H1 (cell line): ENCODE measurements at regions not wholly inside any gene's neighbourhood (a gene's known extent, or its start where the extent isn't known, plus 50 kb on each side); places are given as distances from the start of the nearest gene placed in this dataset.

Source experiments
- CTCF ChIA-PET: fragments of 300-600 bp; sonication (Branson Sonifier 250); formaldehyde crosslinking; loops from one replicate; lab custom pipeline; 2021; ENCODE audit not compliant: partially characterized antibody; lab: Charles Lee
- POLR2A ChIA-PET: fragments of 300-600 bp; sonication (Branson Sonifier 250); formaldehyde crosslinking; loops from one replicate; lab custom pipeline; 2021; ENCODE audit warnings: inconsistent platforms; ENCODE audit not compliant: partially characterized antibody; lab: Charles Lee
- DNase-seq, 2 experiments: peaks; one replicate each; pipeline versions ENCODE4 v3.0.0 to v3.0.0-alpha.2; 2010 to 2022; ENCODE audit warnings: low spot score in 2 of 2, low read depth in 1 of 2, mixed read lengths in 1 of 2
- FAIRE-seq: peaks from 2 replicates; lab custom pipeline; 2011; peaks lifted over from hg19 to GRCh38; lab: Jason Lieb, UNC
- H2AFZ ChIP-seq: 2 replicates; pipeline ENCODE4 v1.8.1; 2012; ENCODE audit warnings: low read length, inconsistent platforms
- H2AK5ac ChIP-seq: 2 replicates; pipeline ENCODE4 v1.6.1; 2013; ENCODE audit warnings: low read depth, low read length
- H2BK120ac ChIP-seq: replicated peaks from 2 replicates; pipeline ENCODE3; 2013; ENCODE audit warnings: low read depth, low read length, inconsistent platforms
- H2BK12ac ChIP-seq: 2 replicates; pipeline ENCODE4 v1.6.1; 2013; ENCODE audit warnings: low read depth, low read length
- H2BK15ac ChIP-seq: 2 replicates; pipeline ENCODE4 v1.6.1; 2013; ENCODE audit warnings: low read length
- H2BK20ac ChIP-seq: 2 replicates; pipeline ENCODE4 v1.6.1; 2013; ENCODE audit warnings: low read length
- H2BK5ac ChIP-seq: 2 replicates; pipeline ENCODE4 v1.6.1; 2013; ENCODE audit warnings: low read depth, low read length
- H3K14ac ChIP-seq: 2 replicates; pipeline ENCODE4 v1.6.1; 2013; ENCODE audit warnings: inconsistent platforms; ENCODE audit not compliant: insufficient read length
- H3K18ac ChIP-seq: 2 replicates; pipeline ENCODE4 v1.6.1; 2013; ENCODE audit warnings: low read length; ENCODE audit errors: extremely low read depth
- H3K23ac ChIP-seq: 2 replicates; pipeline ENCODE4 v1.6.1; 2013; ENCODE audit warnings: inconsistent platforms; ENCODE audit not compliant: insufficient read length
- H3K23me2 ChIP-seq: 2 replicates; pipeline ENCODE4 v1.6.1; 2013; ENCODE audit warnings: low read depth, low read length
- H3K27ac ChIP-seq: 2 replicates; pipeline ENCODE4 v1.6.1; 2011; ENCODE audit warnings: low read depth, low read length, inconsistent platforms
- H3K27me3 ChIP-seq, 4 experiments: replicated peaks in 1 of 4; 1 replicate in 1 of 4; 2 replicates in 3 of 4; pipeline versions ENCODE4 v1.6.1 to v1.8.1; 2011 to 2013; ENCODE audit warnings: low read length in 3 of 4, mild to moderate bottlenecking in 3 of 4, inconsistent platforms in 2 of 4, mixed read lengths in 2 of 4, moderate library complexity in 1 of 4; ENCODE audit not compliant: control insufficient read depth in 3 of 4, insufficient read depth in 3 of 4; ENCODE audit errors: extremely low read depth in 1 of 4
- H3K36me3 ChIP-seq, 4 experiments: 2 replicates each; pipeline versions ENCODE4 v1.6.1 to v1.8.1; 2011 to 2013; ENCODE audit warnings: mild to moderate bottlenecking in 4 of 4, low read length in 3 of 4, moderate library complexity in 2 of 4, control low read depth in 1 of 4, inconsistent platforms in 1 of 4; ENCODE audit not compliant: insufficient read depth in 4 of 4, control insufficient read depth in 2 of 4
- H3K4ac ChIP-seq: replicated peaks from 2 replicates; pipeline ENCODE3; 2013; ENCODE audit warnings: low read length, low read depth, mixed read lengths, inconsistent platforms; ENCODE audit not compliant: insufficient read length
- H3K4me1 ChIP-seq, 4 experiments: replicated peaks in 1 of 4; 1 replicate in 1 of 4; 2 replicates in 3 of 4; pipeline versions ENCODE4 v1.6.1 to v1.8.1; 2011 to 2013; ENCODE audit warnings: low read length in 3 of 4, inconsistent platforms in 2 of 4, mixed read lengths in 1 of 4; ENCODE audit not compliant: insufficient read depth in 4 of 4, control insufficient read depth in 3 of 4
- H3K4me2 ChIP-seq, 2 experiments: 2 replicates each; pipeline versions ENCODE4 v1.6.1 to v1.8.1; 2011 to 2013; ENCODE audit warnings: low read depth in 2 of 2, low read length in 2 of 2, control low read depth in 1 of 2, inconsistent platforms in 1 of 2, mild to moderate bottlenecking in 1 of 2; ENCODE audit not compliant: insufficient read depth in 1 of 2
- H3K4me3 ChIP-seq, 4 experiments: fragments of 200-600, 300-600 bp in 1 of 4; sonication (generic), shearing (Covaris generic), sonication (Bioruptor Twin) in 1 of 4; 2 replicates each; pipeline versions ENCODE4 v1.5.1 to v1.8.1; 2011 to 2016; ENCODE audit warnings: low read length in 4 of 4, low read depth in 3 of 4, control low read depth in 2 of 4, inconsistent platforms in 2 of 4, mild to moderate bottlenecking in 2 of 4, mixed read lengths in 1 of 4, moderate library complexity in 1 of 4; ENCODE audit not compliant: insufficient read depth in 2 of 4; ENCODE audit errors: extremely low read depth in 1 of 4
- H3K56ac ChIP-seq: replicated peaks from 2 replicates; pipeline ENCODE3; 2013; ENCODE audit warnings: low read depth, mild to moderate bottlenecking, mixed read lengths, low read length, inconsistent platforms; ENCODE audit not compliant: insufficient read length
- H3K79me1 ChIP-seq: 2 replicates; pipeline ENCODE4 v1.6.1; 2013; ENCODE audit warnings: low read depth, low read length, control low read depth
- H3K79me2 ChIP-seq, 2 experiments: 2 replicates each; pipeline versions ENCODE4 v1.6.1 to v1.8.1; 2012 to 2013; ENCODE audit warnings: low read length in 2 of 2, mild to moderate bottlenecking in 2 of 2, inconsistent platforms in 1 of 2; ENCODE audit not compliant: insufficient read depth in 2 of 2, control insufficient read depth in 1 of 2
- H3K9ac ChIP-seq, 4 experiments: replicated peaks in 1 of 4; 1 replicate in 1 of 4; 2 replicates in 3 of 4; pipeline versions ENCODE4 v1.6.1 to v1.8.1; 2011 to 2013; ENCODE audit warnings: low read depth in 3 of 4, low read length in 3 of 4, control low read depth in 2 of 4, mild to moderate bottlenecking in 2 of 4, moderate library complexity in 2 of 4, inconsistent platforms in 1 of 4; ENCODE audit errors: extremely low read depth in 1 of 4
- H3K9me3 ChIP-seq, 2 experiments: 2 replicates each; pipeline versions ENCODE4 v1.6.1 to v1.8.1; 2012 to 2013; ENCODE audit warnings: mild to moderate bottlenecking in 2 of 2, moderate library complexity in 2 of 2, control low read depth in 1 of 2, inconsistent platforms in 1 of 2, low read depth in 1 of 2, low read length in 1 of 2, mixed read lengths in 1 of 2; ENCODE audit not compliant: insufficient read depth in 2 of 2
- H4K20me1 ChIP-seq, 2 experiments: replicated peaks in 1 of 2; 2 replicates each; pipeline versions ENCODE3 to v1.8.1; 2011 to 2013; ENCODE audit warnings: inconsistent platforms in 2 of 2, low read length in 2 of 2, mild to moderate bottlenecking in 1 of 2; ENCODE audit not compliant: insufficient read depth in 2 of 2, control insufficient read depth in 1 of 2
- H4K5ac ChIP-seq: 2 replicates; pipeline ENCODE4 v1.6.1; 2013; ENCODE audit warnings: low read length, low read depth, mixed read lengths, inconsistent platforms; ENCODE audit not compliant: insufficient read length
- H4K8ac ChIP-seq: 2 replicates; pipeline ENCODE4 v1.8.0; 2013; ENCODE audit warnings: mild to moderate bottlenecking, moderate library complexity, low read length, inconsistent platforms; ENCODE audit not compliant: insufficient read depth; ENCODE audit errors: extremely low read depth
- H4K91ac ChIP-seq: replicated peaks from 2 replicates; pipeline ENCODE3; 2013; ENCODE audit warnings: low read length, mixed read lengths, inconsistent platforms; ENCODE audit not compliant: insufficient read length
- ASH2L ChIP-seq: fragments of 200-600, 300-600 bp; sonication (generic); IDR thresholded peaks from one replicate; pipeline ENCODE4 v1.7.1; 2017; ENCODE audit warnings: low read length
- HDAC6 ChIP-seq: IDR thresholded peaks from one replicate; pipeline ENCODE4 v1.7.1; 2012; ENCODE audit warnings: low read depth, mild to moderate bottlenecking, inconsistent platforms, low read length, moderate library complexity
- JUN ChIP-seq: IDR thresholded peaks from 2 replicates; pipeline ENCODE4 v1.6.1; 2011; ENCODE audit warnings: low read depth, mild to moderate bottlenecking, improper control_type of control experiment, low read length
- JUND ChIP-seq: IDR thresholded peaks from 2 replicates; pipeline ENCODE4 v1.6.1; 2011; ENCODE audit warnings: mild to moderate bottlenecking, improper control_type of control experiment, low read length
- MAFK ChIP-seq: IDR thresholded peaks from 2 replicates; pipeline ENCODE4 v1.6.1; 2012; ENCODE audit warnings: low read depth, mild to moderate bottlenecking, improper control_type of control experiment, low read length
- MAX ChIP-seq: IDR thresholded peaks from 2 replicates; pipeline ENCODE4 v1.6.1; 2012; ENCODE audit warnings: inconsistent platforms
- RAD21 ChIP-seq, 2 experiments: IDR thresholded peaks in 1 of 2; conservative IDR thresholded peaks in 1 of 2; 2 replicates each; pipeline ENCODE4 v1.6.1; 2011; ENCODE audit warnings: low read depth in 2 of 2, low read length in 2 of 2, improper control_type of control experiment in 1 of 2, inconsistent platforms in 1 of 2, mild to moderate bottlenecking in 1 of 2, moderate library complexity in 1 of 2
- RBBP5 ChIP-seq: IDR thresholded peaks from 2 replicates; pipeline ENCODE4 v1.7.1; 2012; ENCODE audit warnings: low read depth, mild to moderate bottlenecking, inconsistent platforms, low read length, moderate library complexity, borderline replicate concordance
- SP1 ChIP-seq: IDR thresholded peaks from 2 replicates; pipeline ENCODE4 v1.6.1; 2011; ENCODE audit warnings: low read depth, low read length
- TEAD4 ChIP-seq: IDR thresholded peaks from 2 replicates; pipeline ENCODE4 v1.6.1; 2012; ENCODE audit warnings: low read depth, low read length, inconsistent platforms, mixed read lengths
- ZNF274 ChIP-seq: IDR thresholded peaks from 2 replicates; pipeline ENCODE4 v1.7.0; 2012; ENCODE audit warnings: low read length, borderline replicate concordance; ENCODE audit errors: extremely low read depth
- WGBS, 2 experiments: shearing (Covaris generic) in 1 of 2; methylation state at CpG; one replicate each; pipeline versions ENCODE4 v1.1.6 to v1.1.7; 2013 to 2015; ENCODE audit warnings: low lambda C conversion rate in 2 of 2, mixed read lengths in 2 of 2, inconsistent platforms in 1 of 2, low coverage in 1 of 2, missing lambda C conversion rate in 1 of 2; ENCODE audit not compliant: insufficient replicate concordance in 2 of 2, insufficient coverage in 1 of 2, insufficient read length in 1 of 2; ENCODE audit errors: extremely low coverage in 1 of 2, missing lambda C conversion rate in 1 of 2; 5-methylcytosine and 5-hydroxymethylcytosine counted together

- Histone ChIP-seq H3K56ac (no peak overlapping the region), H4K8ac (no peak overlapping the region), H3K9me3 (no peaks in the 10 kb centered on the region), H3K27ac (no peak overlapping the region), H3K23ac (no peak overlapping the region), H2BK5ac (no peak overlapping the region), H2AFZ (no peak overlapping the region), H2BK20ac (no peak overlapping the region), H3K4me1 (peaks cover 0 to 4% (median 0%) of the 10 kb centered on the region in 4 experiments; a peak in 1 of 7 replicates), H3K79me2 (no peaks in the 10 kb centered on the region), H3K4ac (no peak overlapping the region), H3K23me2 (no peaks in the 10 kb centered on the region), H4K5ac (no peak overlapping the region), H2BK12ac (no peak overlapping the region), H2BK120ac (no peak overlapping the region), H3K9ac (no peak overlapping the region), H3K4me3 (no peak overlapping the region), H3K14ac (no peak overlapping the region), H4K20me1 (no peaks in the 10 kb centered on the region), H4K91ac (no peak overlapping the region), H2BK15ac (no peak overlapping the region), H2AK5ac (no peak overlapping the region), H3K36me3 (no peaks in the 10 kb centered on the region), H3K27me3 (no peaks in the 10 kb centered on the region), H3K18ac (no peak overlapping the region), H3K79me1 (no peaks in the 10 kb centered on the region), H3K4me2 (no peak overlapping the region)
- POLR2A ChIA-PET: no interaction called here
- CTCF ChIA-PET: interaction anchor here (2.2 to 3.1 kb wide), 2 partner anchors 13 to 140 kb away, joined by 12 to 15 read pairs; no protein-coding TSS in a partner anchor
- DNase-seq (no peak), FAIRE-seq (no peak)
- 100% methylated on average over 1 of the region's 1 CpG; no CpG with 5 or more reads in 1 of the 2 experiments for WGBS, 2 experiments
- TF ChIP-seq SP1: no peak
- TF ChIP-seq TEAD4: no peak
- TF ChIP-seq MAX: no peak
- TF ChIP-seq HDAC6: no peak
- no peak for TF ChIP-seq MAFK
- TF ChIP-seq ASH2L: no peak
- no peak for TF ChIP-seq ZNF274
- TF ChIP-seq RAD21 (IDR thresholded peaks at IDR 0.05 in 1 of 2, conservative IDR thresholded peaks at IDR 0.05 in 1 of 2; ENCODE audit: low read depth in 2 of 2, low read length in 2 of 2): no peak
- no peak for TF ChIP-seq JUND
- TF ChIP-seq RBBP5: no peak
- TF ChIP-seq JUN: no peak
Measured at GRCh38 chr16:77030600-77030999, 160.4 kb upstream of the MON1B start.
